Kidney (tissue), 13 donors: ENCODE measurements at regions not wholly inside any gene's neighbourhood (a gene's known extent, or its start where the extent isn't known, plus 50 kb on each side); places are given as distances from the start of the nearest gene placed in this dataset.

ENCODE experiments used
- DNase-seq, 5 donors: peaks; one replicate each; pipeline ENCODE4 v3.0.0-alpha.2; 2013 to 2020
- FAIRE-seq: peaks from 2 replicates; lab custom pipeline; 2012; peaks lifted over from hg19 to GRCh38; lab: Jason Lieb, UNC
- H3K27ac ChIP-seq, 2 donors: one replicate each; pipeline ENCODE4 v1.7.0; 2013; ENCODE audit warnings: low read depth in 2 of 2, low read length in 2 of 2, inconsistent platforms in 1 of 2
- H3K27me3 ChIP-seq: one replicate; pipeline ENCODE4 v1.7.1; 2013; ENCODE audit warnings: low read length, inconsistent platforms; ENCODE audit not compliant: control insufficient read depth, insufficient read depth
- H3K36me3 ChIP-seq, 3 donors: one replicate each; pipeline versions ENCODE4 v1.7.0 to v1.7.1; 2013; ENCODE audit warnings: low read length in 3 of 3, control low read depth in 1 of 3, inconsistent platforms in 1 of 3; ENCODE audit not compliant: insufficient read depth in 3 of 3, control insufficient read depth in 2 of 3
- H3K4me1 ChIP-seq, 3 donors: one replicate each; pipeline versions ENCODE4 v1.7.0 to v1.7.1; 2013; ENCODE audit warnings: low read length in 3 of 3, inconsistent platforms in 1 of 3, low read depth in 1 of 3; ENCODE audit not compliant: control insufficient read depth in 2 of 3, insufficient read depth in 2 of 3
- H3K4me3 ChIP-seq, 3 donors: one replicate each; pipeline versions ENCODE4 v1.7.0 to v1.8.1; 2013; ENCODE audit warnings: low read length in 3 of 3, control low read depth in 1 of 3, inconsistent platforms in 1 of 3
- H3K9ac ChIP-seq, 3 donors: one replicate each; pipeline versions ENCODE4 v1.7.0 to v1.7.1; 2013; ENCODE audit warnings: low read length in 3 of 3, control low read depth in 1 of 3, inconsistent platforms in 1 of 3
- H3K9me3 ChIP-seq, 3 donors: one replicate each; pipeline versions ENCODE4 v1.7.0 to v1.7.1; 2013; ENCODE audit warnings: low read length in 3 of 3, control low read depth in 1 of 3, inconsistent platforms in 1 of 3; ENCODE audit not compliant: control insufficient read depth in 2 of 3, insufficient read depth in 1 of 3
- intact Hi-C: fragments of 100-400 bp; cut with DNase I; formaldehyde crosslinking; loops from one replicate; pipeline ENCODE4 v1.11.1; 2022
- TF ChIP-seq, protein P1 (sequence below): IDR thresholded peaks from 3 replicates; pipeline ENCODE4 v1.5.1; 2012; ENCODE audit warnings: mild to moderate bottlenecking, moderate library complexity, borderline replicate concordance; ENCODE audit not compliant: insufficient read depth; ENCODE audit errors: extremely low read depth
- donor health status: control.
- donor health status: control.
- donor health status: control.
- donor health status: control.
- donor health status: control.
- donor health status: DM: yes; HTN: yes; CAD: no.
- donor health status: Normal renal cell carcinoma (clear cell type).

DNA sequence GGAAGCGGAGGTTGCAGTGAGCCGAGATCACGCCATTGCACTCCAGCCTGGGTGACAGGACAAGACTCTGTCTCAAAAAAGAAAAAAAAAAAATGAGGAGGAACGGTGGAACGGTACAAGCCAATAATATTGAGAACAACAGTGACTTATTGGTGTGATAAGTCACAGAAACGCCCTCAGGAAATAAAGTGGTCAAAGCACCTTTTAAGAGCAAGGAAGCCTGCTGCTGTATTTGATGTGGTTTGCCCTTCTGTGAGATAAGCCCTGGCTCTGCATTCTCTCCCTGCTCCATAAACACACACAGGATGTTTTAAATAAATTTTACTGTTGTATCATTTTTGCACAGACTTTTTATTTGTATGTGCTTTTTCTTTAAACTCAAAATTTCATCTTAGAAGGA, 269.9 kb upstream of the MSX2 start:
- FAIRE-seq, result no peak
- intact Hi-C loops, result no loop called here
- Histone ChIP-seq H3K9ac (no peak overlapping the region), H3K4me1 (no peaks in the 10 kb centered on the region), H3K36me3 (no peaks in the 10 kb centered on the region), H3K4me3 (no peak overlapping the region), H3K27me3 (no peaks in the 10 kb centered on the region), H3K9me3 (peaks cover 0 to 3% (median 0%) of the 10 kb centered on the region in 3 donors), H3K27ac (no peak overlapping the region)
- DNase-seq, result no peak
- TF ChIP-seq, protein P1, sequence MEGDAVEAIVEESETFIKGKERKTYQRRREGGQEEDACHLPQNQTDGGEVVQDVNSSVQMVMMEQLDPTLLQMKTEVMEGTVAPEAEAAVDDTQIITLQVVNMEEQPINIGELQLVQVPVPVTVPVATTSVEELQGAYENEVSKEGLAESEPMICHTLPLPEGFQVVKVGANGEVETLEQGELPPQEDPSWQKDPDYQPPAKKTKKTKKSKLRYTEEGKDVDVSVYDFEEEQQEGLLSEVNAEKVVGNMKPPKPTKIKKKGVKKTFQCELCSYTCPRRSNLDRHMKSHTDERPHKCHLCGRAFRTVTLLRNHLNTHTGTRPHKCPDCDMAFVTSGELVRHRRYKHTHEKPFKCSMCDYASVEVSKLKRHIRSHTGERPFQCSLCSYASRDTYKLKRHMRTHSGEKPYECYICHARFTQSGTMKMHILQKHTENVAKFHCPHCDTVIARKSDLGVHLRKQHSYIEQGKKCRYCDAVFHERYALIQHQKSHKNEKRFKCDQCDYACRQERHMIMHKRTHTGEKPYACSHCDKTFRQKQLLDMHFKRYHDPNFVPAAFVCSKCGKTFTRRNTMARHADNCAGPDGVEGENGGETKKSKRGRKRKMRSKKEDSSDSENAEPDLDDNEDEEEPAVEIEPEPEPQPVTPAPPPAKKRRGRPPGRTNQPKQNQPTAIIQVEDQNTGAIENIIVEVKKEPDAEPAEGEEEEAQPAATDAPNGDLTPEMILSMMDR, result no peak

DNA sequence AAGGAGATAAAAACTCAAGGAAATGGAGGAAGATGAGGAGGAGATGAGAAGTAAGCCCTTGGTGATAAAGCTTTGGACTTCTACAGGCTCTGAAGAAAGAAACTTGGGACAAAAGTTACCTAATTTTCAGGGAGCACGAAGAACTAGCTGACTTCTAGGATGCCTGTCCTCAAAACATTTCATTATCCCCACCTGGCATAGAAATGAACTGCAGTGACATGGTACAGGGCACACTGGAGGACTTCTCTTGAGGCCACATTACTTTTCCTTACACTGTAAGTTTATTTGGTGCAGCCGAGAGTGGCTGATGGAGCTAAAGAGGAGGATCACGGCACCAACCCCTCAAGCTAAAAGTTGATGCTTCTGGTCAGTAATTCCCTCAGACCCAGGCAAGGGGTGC, 269.5 kb upstream of the MSX2 start:
- Histone ChIP-seq H3K4me3 (no peak overlapping the region), H3K27ac (no peak overlapping the region), H3K9ac (no peak overlapping the region), H3K36me3 (no peaks in the 10 kb centered on the region), H3K4me1 (no peaks in the 10 kb centered on the region), H3K9me3 (peaks cover 0 to under 1% (median 0%) of the 10 kb centered on the region in 3 donors), H3K27me3 (no peaks in the 10 kb centered on the region)
- FAIRE-seq (no peak), DNase-seq (no peak)
- intact Hi-C loops, result no loop called here
- TF ChIP-seq, protein P1, result no peak

DNA sequence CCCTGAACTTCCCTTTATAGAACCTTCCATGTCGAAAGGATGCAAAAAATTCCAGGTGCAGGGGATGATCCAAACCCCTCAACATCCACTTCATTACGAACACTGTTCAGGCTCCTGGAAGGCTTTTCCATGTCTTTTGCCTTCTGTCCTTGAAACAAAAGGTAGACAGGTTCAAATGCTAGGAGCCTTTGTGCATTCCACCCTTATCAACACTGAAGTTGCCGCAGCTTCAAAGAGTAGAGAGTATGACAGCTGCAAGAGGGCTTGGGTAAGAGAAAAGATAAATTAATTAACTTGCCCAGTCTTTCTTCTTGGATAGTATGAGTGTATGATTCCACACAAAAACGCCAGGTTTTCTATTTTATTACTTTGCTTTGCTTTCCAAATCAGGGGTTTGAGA, 269.1 kb upstream of the MSX2 start:
- H3K9ac ChIP-seq, result no peak overlapping the region
- TF ChIP-seq, protein P1, result no peak
- H3K9me3 ChIP-seq, result no peaks in the 10 kb centered on the region
- no peaks in the 10 kb centered on the region for H3K36me3 ChIP-seq
- FAIRE-seq (no peak), DNase-seq (no peak)
- H3K4me3 ChIP-seq, result no peak overlapping the region
- intact Hi-C loops, result no loop called here
- H3K4me1 ChIP-seq, result no peaks in the 10 kb centered on the region
- no peak overlapping the region for H3K27ac ChIP-seq
- no peaks in the 10 kb centered on the region for H3K27me3 ChIP-seq

DNA sequence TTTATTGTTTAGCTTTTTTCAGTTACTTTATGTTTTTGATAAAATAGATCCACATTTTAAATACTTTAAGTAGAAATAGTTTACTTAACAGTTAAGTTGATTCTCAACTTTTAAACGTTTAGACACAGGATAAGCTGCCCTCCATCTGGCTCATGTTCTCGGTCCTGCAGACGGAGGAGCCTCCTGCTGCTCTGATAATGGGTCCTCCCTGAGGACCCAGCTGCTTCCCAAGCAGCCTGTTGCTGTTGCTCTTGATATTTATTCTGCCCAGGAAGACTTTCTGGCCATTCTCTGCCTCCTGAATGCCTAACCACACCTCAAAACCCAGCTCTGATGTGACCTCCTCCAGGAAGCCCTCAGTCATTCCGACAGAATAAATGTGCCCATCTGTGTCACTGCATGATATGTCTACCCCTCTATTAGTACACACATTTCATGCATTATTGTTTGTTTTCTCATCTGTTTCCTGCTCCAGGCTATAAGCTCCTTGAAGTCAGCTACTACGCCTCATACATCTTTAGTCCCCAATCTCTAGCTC, 267.2 kb upstream of the MSX2 start:
- Histone ChIP-seq H3K36me3 (no peaks in the 10 kb centered on the region), H3K27ac (no peak overlapping the region), H3K9ac (no peak overlapping the region), H3K4me3 (no peak overlapping the region), H3K9me3 (no peaks in the 10 kb centered on the region), H3K4me1 (no peaks in the 10 kb centered on the region), H3K27me3 (no peaks in the 10 kb centered on the region)
- intact Hi-C loops, result no loop called here
- DNase-seq (no peak), FAIRE-seq (no peak)
- TF ChIP-seq, protein P1, result no peak
